ENCODE measurements at regions not wholly inside any gene's neighbourhood (a gene's known extent, or its start where the extent isn't known, plus 50 kb on each side); places are given as distances from the start of the nearest gene placed in this dataset.
A peak's percentile ranks its signal among the peaks of the same experiment; 100 is the strongest.
"Not testable (repeated sequence)": the region's sequence is repeated elsewhere in the genome, so short reads cannot be mapped to it uniquely, and the experiment has no call there.

DNA sequence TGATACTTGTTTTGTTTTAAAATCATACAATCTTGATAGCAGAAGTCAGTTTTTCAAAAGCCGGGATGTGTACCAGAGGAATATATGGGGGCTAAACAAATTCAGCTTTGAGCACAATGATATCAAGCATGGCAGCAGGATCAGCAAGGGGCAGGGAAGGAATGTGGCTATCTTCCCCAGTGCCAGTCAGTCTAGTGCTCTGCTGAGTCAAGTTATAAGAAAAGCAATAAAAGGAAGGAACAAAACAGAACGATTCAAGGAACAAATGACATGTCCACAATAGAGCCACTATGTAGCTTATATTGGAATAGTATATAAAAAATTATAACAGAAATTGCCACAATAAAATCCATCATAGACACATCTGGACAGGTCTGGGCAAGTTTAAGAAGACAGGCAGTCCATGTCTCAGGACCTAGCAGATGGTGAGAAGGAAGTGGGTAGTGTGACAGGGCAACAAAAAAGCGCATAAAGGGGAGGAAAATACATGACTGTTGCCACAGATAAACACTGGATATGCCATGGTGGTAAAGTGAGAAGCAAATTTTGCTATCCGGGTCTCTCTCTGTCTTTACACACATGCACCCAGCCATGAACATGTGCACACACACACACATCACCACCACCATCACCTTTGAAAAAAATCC is 518.2 kb upstream of the HTR2C start:
- no peaks in the 10 kb centered on the region for H3K4me1 ChIP-seq
- no peak for DNase-seq
- no peak overlapping the region for H3K27ac ChIP-seq
- no peaks in the 10 kb centered on the region for H3K9me3 ChIP-seq
- no peak overlapping the region for H3K4me3 ChIP-seq
- TF ChIP-seq, protein P1, sequence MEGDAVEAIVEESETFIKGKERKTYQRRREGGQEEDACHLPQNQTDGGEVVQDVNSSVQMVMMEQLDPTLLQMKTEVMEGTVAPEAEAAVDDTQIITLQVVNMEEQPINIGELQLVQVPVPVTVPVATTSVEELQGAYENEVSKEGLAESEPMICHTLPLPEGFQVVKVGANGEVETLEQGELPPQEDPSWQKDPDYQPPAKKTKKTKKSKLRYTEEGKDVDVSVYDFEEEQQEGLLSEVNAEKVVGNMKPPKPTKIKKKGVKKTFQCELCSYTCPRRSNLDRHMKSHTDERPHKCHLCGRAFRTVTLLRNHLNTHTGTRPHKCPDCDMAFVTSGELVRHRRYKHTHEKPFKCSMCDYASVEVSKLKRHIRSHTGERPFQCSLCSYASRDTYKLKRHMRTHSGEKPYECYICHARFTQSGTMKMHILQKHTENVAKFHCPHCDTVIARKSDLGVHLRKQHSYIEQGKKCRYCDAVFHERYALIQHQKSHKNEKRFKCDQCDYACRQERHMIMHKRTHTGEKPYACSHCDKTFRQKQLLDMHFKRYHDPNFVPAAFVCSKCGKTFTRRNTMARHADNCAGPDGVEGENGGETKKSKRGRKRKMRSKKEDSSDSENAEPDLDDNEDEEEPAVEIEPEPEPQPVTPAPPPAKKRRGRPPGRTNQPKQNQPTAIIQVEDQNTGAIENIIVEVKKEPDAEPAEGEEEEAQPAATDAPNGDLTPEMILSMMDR (IDR thresholded peaks at IDR 0.05): no peak
- no peak for TF ChIP-seq POLR2A (IDR thresholded peaks at IDR 0.05)
- no peaks in the 10 kb centered on the region for H3K27me3 ChIP-seq
- no peaks in the 10 kb centered on the region for H3K36me3 ChIP-seq

DNA sequence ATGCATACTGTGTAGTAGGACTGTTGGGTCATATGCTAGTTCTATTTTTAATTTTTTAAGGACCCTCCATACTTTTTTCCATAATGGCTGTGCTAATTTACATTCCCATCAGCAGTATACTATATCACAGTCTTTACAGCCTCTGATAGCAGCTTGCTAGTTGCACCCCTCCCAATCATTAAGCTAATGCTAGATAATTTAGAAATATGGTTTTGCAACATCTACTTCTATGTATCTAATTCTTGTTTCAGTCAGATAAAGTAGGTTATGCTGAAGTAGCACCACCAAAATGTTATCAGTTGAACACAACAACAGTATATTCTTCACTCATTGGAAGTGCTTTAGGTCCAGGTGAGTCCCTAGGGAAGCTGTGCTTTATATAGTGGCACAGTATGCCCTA is 522.7 kb upstream of the HTR2C start:
- DNase-seq: no peak
- no peaks in the 10 kb centered on the region for H3K9me3 ChIP-seq
- no peak overlapping the region for H3K4me3 ChIP-seq
- no peak for TF ChIP-seq POLR2A (IDR thresholded peaks at IDR 0.05)
- TF ChIP-seq, protein P1 (IDR thresholded peaks at IDR 0.05): no peak
- H3K27ac ChIP-seq: no peak overlapping the region
- no peaks in the 10 kb centered on the region for H3K4me1 ChIP-seq
- no peaks in the 10 kb centered on the region for H3K36me3 ChIP-seq
- no peaks in the 10 kb centered on the region for H3K27me3 ChIP-seq

DNA sequence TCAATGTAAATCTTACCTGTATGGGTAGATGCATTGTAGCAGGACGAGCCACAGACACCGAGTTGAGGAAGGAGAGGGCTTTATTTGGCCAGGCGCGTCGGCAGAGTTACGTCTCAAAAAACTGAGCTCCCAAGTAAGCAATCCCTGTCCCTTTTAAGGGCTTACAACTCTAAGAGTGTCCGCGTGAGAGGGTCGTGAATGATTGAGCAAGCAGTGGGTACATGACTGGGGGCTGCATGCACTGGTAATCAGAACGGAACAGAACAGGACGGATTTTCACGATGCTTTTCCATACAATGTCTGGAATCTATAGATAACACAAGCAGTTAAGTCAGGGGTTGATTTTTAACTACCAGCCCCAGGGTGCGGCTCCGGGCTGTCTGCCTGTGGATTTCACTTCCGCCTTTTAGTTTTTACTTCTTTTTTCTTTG is 524.9 kb upstream of the HTR2C start:
- Histone ChIP-seq H3K9me3 (no peaks in the 10 kb centered on the region), H3K27ac (no peak overlapping the region), H3K4me3 (peak overlapping the region in 1 of 4 donors; percentile 20), H3K27me3 (no peaks in the 10 kb centered on the region), H3K36me3 (no peaks in the 10 kb centered on the region), H3K4me1 (no peaks in the 10 kb centered on the region)
- TF ChIP-seq, protein P1 (IDR thresholded peaks at IDR 0.05): no peak
- no peak for TF ChIP-seq POLR2A (IDR thresholded peaks at IDR 0.05)
- DNase-seq: no peak

DNA sequence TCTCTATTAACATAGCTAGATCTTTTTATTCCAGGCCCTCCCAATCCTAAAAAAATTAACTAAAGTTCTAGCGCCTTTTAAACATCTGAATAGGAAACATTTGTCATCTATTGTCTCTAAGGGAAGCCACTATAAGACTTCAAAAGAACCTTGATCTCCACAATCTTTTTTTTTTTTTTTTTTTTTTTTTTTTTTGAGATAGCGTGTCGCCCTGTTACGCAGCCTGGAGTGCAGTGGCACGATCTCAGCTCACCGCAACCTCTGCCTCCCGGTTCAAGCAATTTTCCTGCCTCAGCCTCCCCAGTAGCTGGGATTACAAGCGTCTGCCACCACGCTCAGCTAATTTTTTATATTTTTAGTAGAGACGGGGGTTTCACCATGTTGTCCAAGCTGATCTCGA is 526.5 kb upstream of the HTR2C start:
- not testable (repeated sequence) for H3K27me3 ChIP-seq, H3K4me1 ChIP-seq, DNase-seq, H3K9me3 ChIP-seq, H3K4me3 ChIP-seq, H3K27ac ChIP-seq, H3K36me3 ChIP-seq

DNA sequence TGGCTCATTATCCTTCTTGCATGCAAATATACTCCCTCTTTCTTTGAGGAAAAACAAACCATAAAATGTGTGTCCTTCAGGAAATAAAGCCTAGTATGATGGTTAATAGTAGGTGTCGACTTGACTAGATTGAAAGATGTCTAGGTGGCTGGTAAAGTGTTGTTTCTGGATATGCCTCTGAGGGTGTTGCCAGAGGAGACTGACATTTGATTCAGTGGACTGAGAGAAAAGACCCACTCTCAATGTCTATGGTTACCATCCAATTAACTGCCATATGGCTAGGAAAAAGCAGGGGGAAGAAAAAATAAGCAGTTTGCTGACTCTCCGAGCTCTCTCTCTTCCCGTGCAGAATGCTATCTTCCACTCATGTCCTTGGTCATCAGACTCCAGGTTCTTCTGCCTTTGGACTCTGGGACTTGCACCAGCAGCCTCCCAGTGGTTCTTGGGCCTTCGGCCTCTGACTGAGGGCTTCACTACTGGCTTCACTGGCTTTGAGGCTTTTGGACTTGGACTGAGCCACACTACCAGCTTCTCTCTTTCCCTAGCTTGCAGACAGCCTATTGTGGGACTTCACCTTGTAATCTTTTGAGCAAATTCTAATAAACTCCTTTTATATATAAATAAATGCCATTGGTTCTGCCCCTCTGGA is 532.1 kb upstream of the HTR2C start:
- no peak for TF ChIP-seq POLR2A (IDR thresholded peaks at IDR 0.05)

DNA sequence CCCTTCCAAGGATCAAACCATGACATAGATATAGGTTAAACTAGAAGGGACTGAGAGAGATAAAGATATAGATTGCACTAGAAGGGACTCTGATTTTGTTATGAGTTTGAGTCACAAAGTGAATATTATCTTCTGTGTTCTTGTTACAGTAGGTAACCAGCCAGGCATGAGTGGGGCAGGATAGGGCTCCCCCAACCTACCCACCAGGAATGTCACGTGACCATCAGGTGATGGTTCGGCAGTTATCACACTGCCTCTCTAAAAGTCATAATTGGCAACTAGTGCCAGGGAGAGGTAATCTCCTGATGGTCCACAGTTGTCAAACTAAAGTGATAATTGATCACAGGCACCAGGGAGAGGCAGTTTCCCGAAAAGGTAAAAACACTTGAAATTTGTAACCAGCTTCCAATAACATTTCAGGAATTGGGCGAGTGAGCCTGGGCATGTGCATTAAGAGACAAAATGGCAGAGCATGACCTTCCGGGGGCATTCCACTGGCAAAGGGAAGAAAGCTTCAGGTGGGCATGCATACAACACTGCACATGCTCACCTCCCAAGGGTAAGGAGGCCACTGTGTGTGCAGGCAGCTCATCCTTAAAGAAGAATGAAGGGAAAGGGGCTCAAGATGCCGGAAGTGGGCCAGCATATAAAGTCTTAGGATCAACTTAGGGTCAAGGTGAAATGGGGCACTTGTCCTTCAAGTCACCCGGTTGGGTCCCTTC is 533.6 kb upstream of the HTR2C start:
- no peaks in the 10 kb centered on the region for H3K9me3 ChIP-seq
- H3K4me3 ChIP-seq: no peak overlapping the region
- DNase-seq: no peak
- H3K27ac ChIP-seq: no peak overlapping the region
- H3K27me3 ChIP-seq: no peaks in the 10 kb centered on the region
- TF ChIP-seq, protein P1 (IDR thresholded peaks at IDR 0.05): no peak
- no peak for TF ChIP-seq POLR2A (IDR thresholded peaks at IDR 0.05)
- no peaks in the 10 kb centered on the region for H3K4me1 ChIP-seq
- H3K36me3 ChIP-seq: no peaks in the 10 kb centered on the region

More for the DNA sequence above, 532.1 kb upstream of the HTR2C start:
- Histone ChIP-seq H3K4me3 (no peak overlapping the region), H3K9me3 (no peaks in the 10 kb centered on the region), H3K27ac (no peak overlapping the region), H3K36me3 (no peaks in the 10 kb centered on the region), H3K4me1 (no peaks in the 10 kb centered on the region), H3K27me3 (no peaks in the 10 kb centered on the region)
- no peak for DNase-seq
